Right lobe of liver (tissue), 6 donors: ENCODE measurements at regions not wholly inside any gene's neighbourhood (a gene's known extent, or its start where the extent isn't known, plus 50 kb on each side); places are given as distances from the start of the nearest gene placed in this dataset.
"Not testable (repeated sequence)": the region's sequence is repeated elsewhere in the genome, so short reads cannot be mapped to it uniquely, and the experiment has no call there.

Source experiments
- ATAC-seq, 4 donors: fragments of 200-7000 bp; cut with Tn5 transposase; one replicate each; pipeline ENCODE4 v1.9.1; 2020; ENCODE audit warnings: mild to moderate bottlenecking in 4 of 4, moderate library complexity in 4 of 4
- DNase-seq, 3 donors: peaks; one replicate each; pipeline ENCODE4 v3.0.0-alpha.2; 2020
- H3K27ac ChIP-seq, 3 donors: fragments of 200-600 bp; one replicate each; pipeline ENCODE4 v1.8.0; 2022
- H3K27me3 ChIP-seq, 2 donors: fragments of 200-600 bp; one replicate each; pipeline ENCODE4 v1.8.0; 2022
- H3K36me3 ChIP-seq, 4 donors: fragments of 200-600 bp; sonication (generic) in 1 of 4; one replicate each; pipeline versions ENCODE4 v1.5.1 to v1.8.0; 2017 to 2022; ENCODE audit warnings: control low read depth in 1 of 4
- H3K4me1 ChIP-seq, 4 donors: fragments of 200-600 bp; sonication (generic) in 1 of 4; one replicate each; pipeline versions ENCODE4 v1.5.1 to v1.8.0; 2017 to 2022; ENCODE audit warnings: control low read depth in 1 of 4
- H3K4me3 ChIP-seq, 3 donors: fragments of 200-600 bp; one replicate each; pipeline ENCODE4 v1.8.0; 2022
- H3K9me3 ChIP-seq, 4 donors: fragments of 200-600 bp; sonication (generic) in 1 of 4; one replicate each; pipeline versions ENCODE4 v1.5.1 to v1.8.0; 2017 to 2022; ENCODE audit warnings: control low read depth in 1 of 4
- CTCF ChIP-seq, 4 donors: fragments of 200-600 bp in 3 of 4; fragments of 450-650 bp in 1 of 4; IDR thresholded peaks; one replicate each; pipeline versions ENCODE4 v1.5.1 to v1.8.0; 2016 to 2022; ENCODE audit warnings: antibody characterized with exemption in 4 of 4, mild to moderate bottlenecking in 2 of 4
- POLR2A ChIP-seq: fragments of 450-650 bp; IDR thresholded peaks from one replicate; pipeline ENCODE4 v1.6.1; 2017; ENCODE audit warnings: antibody characterized with exemption, mild to moderate bottlenecking
- WGBS: methylation state at CpG from one replicate; pipeline ENCODE4 v1.1.6; 2018; ENCODE audit warnings: low coverage, low lambda C conversion rate; ENCODE audit not compliant: insufficient coverage; ENCODE audit errors: missing lambda C conversion rate; 5-methylcytosine and 5-hydroxymethylcytosine counted together
- intact Hi-C, 2 donors: fragments of 100-400 bp; cut with DNase I; formaldehyde crosslinking; loops; one replicate each; pipeline versions ENCODE4 v1.11.2 to v1.14.1; 2022
- donor health status: DM: no; HTN: yes; CAD: no.
- donor health status: DM: no; HTN: no; CAD: no.
- donor health status: DM: no; HTN: no; CAD: no.
- donor health status: DM: no; HTN: yes; CAD: no.
- donor health status: DM: no; HTN: yes; CAD: no.

- intact Hi-C loops, result no loop called here
- no peaks in the 10 kb centered on the region for H3K27me3 ChIP-seq
- no peaks in the 10 kb centered on the region for H3K4me1 ChIP-seq
- no peak overlapping the region for H3K27ac ChIP-seq
- 92% methylated on average over 6 of the region's 6 CpGs for WGBS
- TF ChIP-seq POLR2A, result no peak
- TF ChIP-seq CTCF (IDR thresholded peaks at IDR 0.05), result no peak
- no peaks in the 10 kb centered on the region for H3K36me3 ChIP-seq
- ATAC-seq, result no peak
- no peaks in the 10 kb centered on the region for H3K9me3 ChIP-seq
- no peak overlapping the region for H3K4me3 ChIP-seq
- no peak for DNase-seq
Observed at GRCh38 chr11:100592619-100593260, 94.3 kb upstream of the ARHGAP42 start.

GRCh38 chr11:100593291-100593690 is 93.8 kb upstream of the ARHGAP42 start:
- H3K4me1 ChIP-seq, result no peaks in the 10 kb centered on the region
- intact Hi-C loops, result no loop called here
- ATAC-seq (no peak), DNase-seq (no peak)
- TF ChIP-seq POLR2A, result no peak
- no peak for TF ChIP-seq CTCF (IDR thresholded peaks at IDR 0.05)
- no peaks in the 10 kb centered on the region for H3K27me3 ChIP-seq
- H3K4me3 ChIP-seq, result no peak overlapping the region
- H3K36me3 ChIP-seq, result no peaks in the 10 kb centered on the region
- no peak overlapping the region for H3K27ac ChIP-seq
- no peaks in the 10 kb centered on the region for H3K9me3 ChIP-seq
- WGBS, result 75% methylated on average over 2 of the region's 2 CpGs

GRCh38 chr11:100594320-100594719 is 92.8 kb upstream of the ARHGAP42 start:
- intact Hi-C loops, result no loop called here

DNA sequence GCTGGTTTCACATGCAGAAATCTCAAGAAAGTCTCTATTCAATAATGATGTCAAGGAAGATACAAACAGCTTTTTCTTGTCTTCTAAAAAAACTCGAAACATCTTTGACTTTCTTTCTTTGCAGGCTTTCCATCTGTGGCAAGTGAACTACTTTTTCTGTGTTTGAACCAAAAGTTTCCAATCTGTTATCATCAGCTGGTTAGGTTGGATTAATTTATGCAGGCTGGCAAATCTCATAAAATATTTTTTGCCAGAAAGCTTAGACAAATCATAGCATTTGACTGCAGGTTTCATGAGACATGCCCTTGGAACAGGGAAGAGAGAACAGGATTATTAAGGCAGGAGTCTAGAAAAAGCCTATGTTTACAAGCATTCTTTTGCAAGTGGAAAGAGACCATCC is 86.1 kb upstream of the ARHGAP42 start:
- DNase-seq (no peak), ATAC-seq (no peak)
- no peak overlapping the region for H3K27ac ChIP-seq
- H3K27me3 ChIP-seq, result no peaks in the 10 kb centered on the region
- no peaks in the 10 kb centered on the region for H3K36me3 ChIP-seq
- 65% methylated on average over 1 of the region's 1 CpG for WGBS
- no peaks in the 10 kb centered on the region for H3K4me1 ChIP-seq
- no peaks in the 10 kb centered on the region for H3K9me3 ChIP-seq
- no peak for TF ChIP-seq POLR2A
- TF ChIP-seq CTCF (IDR thresholded peaks at IDR 0.05), result no peak
- no peak overlapping the region for H3K4me3 ChIP-seq
- intact Hi-C loops, result no loop called here

More at GRCh38 chr11:100594320-100594719, 92.8 kb upstream of the ARHGAP42 start:
- Histone ChIP-seq H3K27me3 (no peaks in the 10 kb centered on the region), H3K9me3 (no peaks in the 10 kb centered on the region), H3K36me3 (no peaks in the 10 kb centered on the region), H3K4me1 (no peaks in the 10 kb centered on the region), H3K27ac (no peak overlapping the region), H3K4me3 (no peak overlapping the region)
- WGBS, result 41% methylated on average over 3 of the region's 3 CpGs
- DNase-seq (no peak), ATAC-seq (no peak)
- TF ChIP-seq CTCF (IDR thresholded peaks at IDR 0.05) (no peak), POLR2A (no peak)

DNA sequence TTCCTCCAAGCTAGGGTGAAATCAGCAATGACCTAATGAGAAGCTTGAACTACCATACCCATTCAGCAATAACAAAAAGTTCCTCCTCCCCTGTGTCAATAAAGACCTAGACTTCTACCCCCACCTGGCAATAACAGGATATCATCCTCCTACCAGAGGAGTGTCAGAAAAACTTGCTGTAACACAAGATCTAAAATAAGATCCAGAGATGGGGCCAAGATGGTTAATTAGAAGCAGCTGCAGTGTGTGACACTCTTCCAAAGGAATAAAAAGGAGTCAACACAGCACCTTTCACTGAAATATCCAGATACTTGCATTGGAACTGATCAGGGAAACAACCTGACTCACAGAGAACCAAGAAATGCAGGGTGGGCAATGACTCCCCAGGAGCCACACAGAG is 84.4 kb upstream of the ARHGAP42 start:
- no peaks in the 10 kb centered on the region for H3K27me3 ChIP-seq
- H3K9me3 ChIP-seq, result no peaks in the 10 kb centered on the region
- no peak for TF ChIP-seq POLR2A
- no peak for TF ChIP-seq CTCF (IDR thresholded peaks at IDR 0.05)
- ATAC-seq (no peak), DNase-seq (no peak)
- intact Hi-C loops, result no loop called here
- no peak overlapping the region for H3K4me3 ChIP-seq
- H3K4me1 ChIP-seq, result no peaks in the 10 kb centered on the region
- H3K27ac ChIP-seq, result no peak overlapping the region
- no peaks in the 10 kb centered on the region for H3K36me3 ChIP-seq

DNA sequence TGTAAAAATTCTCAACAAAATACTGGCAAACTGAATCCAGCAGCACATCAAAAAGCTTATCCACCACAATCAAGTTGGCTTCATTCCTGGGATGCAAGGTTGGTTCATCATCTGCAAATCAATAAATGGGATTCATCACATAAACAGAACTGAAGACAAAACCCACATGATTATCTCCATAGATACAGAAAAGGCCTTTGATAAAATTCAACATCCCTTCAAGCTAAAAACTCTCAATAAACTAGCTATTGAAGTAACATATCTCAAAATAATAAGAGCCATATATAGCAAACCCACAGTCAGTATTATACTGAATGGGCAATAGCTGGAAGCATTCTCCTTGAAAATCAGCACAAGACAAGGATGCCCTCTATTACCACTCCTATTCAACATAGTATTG is 79.3 kb upstream of the ARHGAP42 start:
- H3K4me1 ChIP-seq, H3K4me3 ChIP-seq, H3K27me3 ChIP-seq, DNase-seq, H3K9me3 ChIP-seq, H3K36me3 ChIP-seq, H3K27ac ChIP-seq, ATAC-seq, intact Hi-C loops: not testable (repeated sequence)
